B cell (primary cell): ENCODE measurements at regions not wholly inside any gene's neighbourhood (a gene's known extent, or its start where the extent isn't known, plus 50 kb on each side); places are given as distances from the start of the nearest gene placed in this dataset.

Experiments used
- ATAC-seq: fragments of 200-7000 bp; cut with Tn5 transposase; one replicate; pipeline ENCODE4 v1.10.0; 2021; ENCODE audit warnings: low read depth, mild to moderate bottlenecking, moderate number of reproducible peaks, moderate library complexity
- CTCF ChIA-PET: fragments of 350-600 bp; sonication (Branson Sonifier 250); formaldehyde crosslinking; loops from one replicate; lab custom pipeline; 2021; ENCODE audit warnings: antibody characterized with exemption, inconsistent platforms; lab: Charles Lee
- POLR2A ChIA-PET: fragments of 350-600 bp; sonication (Branson Sonifier 250); formaldehyde crosslinking; loops from one replicate; lab custom pipeline; 2021; ENCODE audit warnings: antibody characterized with exemption; lab: Charles Lee
- DNase-seq: peaks from one replicate; pipeline ENCODE4 v3.0.0; 2013
- H2AFZ ChIP-seq: 2 replicates; pipeline ENCODE4 v1.6.1; 2012; ENCODE audit warnings: mild to moderate bottlenecking, low read depth, low read length; ENCODE audit not compliant: insufficient read depth, poor library complexity, severe bottlenecking
- H3K27ac ChIP-seq, 2 donors: 1 replicate in 1 of 2; 2 replicates in 1 of 2; pipeline ENCODE4 v1.5.1; 2012 to 2013; ENCODE audit warnings: low read length in 2 of 2, mild to moderate bottlenecking in 2 of 2, moderate library complexity in 1 of 2
- H3K27me3 ChIP-seq, 4 experiments: fragments of 200-600 bp in 1 of 4; sonication (generic) in 1 of 4; replicated peaks in 1 of 4; 1 replicate in 2 of 4; 2 replicates in 2 of 4; pipeline versions ENCODE4 v1.6.1 to v1.7.0; 2013 to 2016; ENCODE audit warnings: low read length in 3 of 4, mild to moderate bottlenecking in 2 of 4, mixed read lengths in 1 of 4, moderate library complexity in 1 of 4; ENCODE audit not compliant: insufficient read depth in 4 of 4, control insufficient read depth in 3 of 4; ENCODE audit errors: control extremely low read depth in 1 of 4
- H3K36me3 ChIP-seq, 2 experiments: replicated peaks in 1 of 2; 1 replicate in 1 of 2; 2 replicates in 1 of 2; pipeline versions ENCODE4 v1.6.1 to v1.7.1; 2013; ENCODE audit warnings: low read length in 1 of 2; ENCODE audit not compliant: insufficient read depth in 2 of 2, control insufficient read depth in 1 of 2; ENCODE audit errors: control extremely low read depth in 1 of 2, extremely low read depth in 1 of 2
- H3K4me1 ChIP-seq, 2 donors: fragments of 200-600 bp in 1 of 2; sonication (generic) in 1 of 2; 1 replicate in 1 of 2; 2 replicates in 1 of 2; pipeline versions ENCODE4 v1.5.1 to v1.6.1; 2013 to 2017; ENCODE audit warnings: low read length in 2 of 2; ENCODE audit not compliant: control insufficient read depth in 2 of 2, insufficient read depth in 2 of 2
- H3K4me2 ChIP-seq: replicated peaks from 2 replicates; pipeline ENCODE3; 2012; ENCODE audit warnings: mild to moderate bottlenecking, low read depth, low read length; ENCODE audit not compliant: poor library complexity, severe bottlenecking
- H3K4me3 ChIP-seq, 5 experiments: fragments of 200-600 bp in 1 of 5; sonication (generic) in 1 of 5; 1 replicate in 3 of 5; 2 replicates in 2 of 5; pipeline versions ENCODE4 v1.5.1 to v1.7.0; 2011 to 2016; ENCODE audit warnings: low read length in 4 of 5, mild to moderate bottlenecking in 4 of 5, low read depth in 2 of 5, control low read depth in 1 of 5, moderate library complexity in 1 of 5; ENCODE audit not compliant: insufficient read depth in 1 of 5; ENCODE audit errors: control extremely low read depth in 1 of 5, extremely low read depth in 1 of 5
- H3K79me2 ChIP-seq: fragments of 200-600 bp; sonication (generic); one replicate; pipeline ENCODE4 v1.6.0; 2016; ENCODE audit warnings: low read length; ENCODE audit not compliant: control insufficient read depth, insufficient read depth
- H3K9ac ChIP-seq: fragments of 200-600 bp; sonication (generic); 2 replicates; pipeline ENCODE4 v1.6.1; 2017; ENCODE audit warnings: mild to moderate bottlenecking, low read length, moderate library complexity
- H3K9me3 ChIP-seq, 3 donors: one replicate each; pipeline versions ENCODE4 v1.6.1 to v1.7.1; 2013; ENCODE audit warnings: low read length in 2 of 3; ENCODE audit not compliant: control insufficient read depth in 2 of 3, insufficient read depth in 1 of 3; ENCODE audit errors: control extremely low read depth in 1 of 3
- H4K20me1 ChIP-seq: 2 replicates; pipeline ENCODE4 v1.6.0; 2012; ENCODE audit warnings: mild to moderate bottlenecking, low read length; ENCODE audit not compliant: insufficient read depth, control insufficient read depth, poor library complexity, severe bottlenecking
- H3K27ac Mint-ChIP-seq: one replicate; pipeline ENCODE4 v1.8.0; 2021; ENCODE audit warnings: mixed read lengths
- H3K27me3 Mint-ChIP-seq: one replicate; pipeline ENCODE4 v1.8.0; 2021; ENCODE audit warnings: mixed read lengths
- H3K4me1 Mint-ChIP-seq: one replicate; pipeline ENCODE4 v1.8.0; 2021; ENCODE audit warnings: mixed read lengths
- H3K4me3 Mint-ChIP-seq: one replicate; pipeline ENCODE4 v1.8.0; 2021; ENCODE audit warnings: mixed read lengths
- H3K9me3 Mint-ChIP-seq: one replicate; pipeline ENCODE4 v1.8.0; 2022; ENCODE audit warnings: mixed read lengths; ENCODE audit not compliant: insufficient read depth
- CTCF ChIP-seq: fragments of 200-600 bp; IDR thresholded peaks from one replicate; pipeline ENCODE4 v1.8.0; 2022; ENCODE audit warnings: antibody characterized with exemption, mild to moderate bottlenecking
- EZH2 ChIP-seq: IDR thresholded peaks from 2 replicates; pipeline ENCODE4 v1.6.1; 2012; ENCODE audit warnings: borderline replicate concordance, low read depth, mild to moderate bottlenecking, moderate library complexity, low read length; ENCODE audit not compliant: insufficient read depth, poor library complexity, severe bottlenecking
- WGBS: methylation state at CpG from one replicate; pipeline ENCODE4 v1.1.5; 2013; ENCODE audit warnings: missing lambda C conversion rate; ENCODE audit not compliant: insufficient coverage; 5-methylcytosine and 5-hydroxymethylcytosine counted together
- intact Hi-C: fragments of 100-400 bp; cut with micrococcal nuclease; formaldehyde crosslinking; loops from one replicate; pipeline ENCODE4 v1.10.0; 2022

GRCh38 chr3:117515309-117515708, 805.7 kb downstream of the TUSC7 start:
- Histone ChIP-seq H3K27ac (no peak overlapping the region), H4K20me1 (no peaks in the 10 kb centered on the region), H3K79me2 (no peaks in the 10 kb centered on the region), H3K9me3 (no peaks in the 10 kb centered on the region), H3K4me3 (no peak overlapping the region), H3K4me1 (no peaks in the 10 kb centered on the region), H3K27me3 (no peaks in the 10 kb centered on the region), H3K36me3 (no peaks in the 10 kb centered on the region), H3K4me2 (no peak overlapping the region), H3K9ac (no peak overlapping the region), H2AFZ (no peak overlapping the region)
- Mint-ChIP-seq H3K4me1 (no peaks in the 10 kb centered on the region), H3K4me3 (no peak overlapping the region), H3K9me3 (no peaks in the 10 kb centered on the region), H3K27me3 (no peaks in the 10 kb centered on the region), H3K27ac (no peak overlapping the region)
- TF ChIP-seq EZH2 (no peak), CTCF (no peak)
- DNase-seq (no peak), ATAC-seq (no peak)
- POLR2A ChIA-PET: no interaction called here
- CTCF ChIA-PET: no interaction called here
- WGBS: 100% methylated on average over 1 of the region's 2 CpGs
- intact Hi-C loops: no loop called here

- Histone ChIP-seq H3K4me2 (no peak overlapping the region), H3K9me3 (no peaks in the 10 kb centered on the region), H2AFZ (no peak overlapping the region), H3K27ac (no peak overlapping the region), H3K9ac (no peak overlapping the region), H3K36me3 (no peaks in the 10 kb centered on the region), H4K20me1 (no peaks in the 10 kb centered on the region), H3K27me3 (no peaks in the 10 kb centered on the region), H3K79me2 (no peaks in the 10 kb centered on the region), H3K4me1 (no peaks in the 10 kb centered on the region), H3K4me3 (no peak overlapping the region)
- DNase-seq: no peak
- no CpG with 5 or more reads among the region's 4 CpGs for WGBS
- intact Hi-C loops: no loop called here
- no peak for ATAC-seq
- H3K4me1 Mint-ChIP-seq: no peaks in the 10 kb centered on the region
- TF ChIP-seq CTCF: no peak
- TF ChIP-seq EZH2: no peak
- no peak overlapping the region for H3K4me3 Mint-ChIP-seq
- H3K27ac Mint-ChIP-seq: no peak overlapping the region
- CTCF ChIA-PET: no interaction called here
- H3K27me3 Mint-ChIP-seq: peaks cover 2% of the 10 kb centered on the region
- no peaks in the 10 kb centered on the region for H3K9me3 Mint-ChIP-seq
- POLR2A ChIA-PET: no interaction called here
Measured at GRCh38 chr3:117518364-117518763, 808.8 kb downstream of the TUSC7 start.
